HG03039 (cell line): ENCODE measurements at regions not wholly inside any gene's neighbourhood (a gene's known extent, or its start where the extent isn't known, plus 50 kb on each side); places are given as distances from the start of the nearest gene placed in this dataset.

Source experiments
- ATAC-seq: cut with Tn5 transposase; IDR thresholded peaks from one replicate; pipeline ENCODE4 v1.9.1; 2021; ENCODE audit warnings: mild to moderate bottlenecking, moderate library complexity; ENCODE audit not compliant: unreplicated experiment

DNA sequence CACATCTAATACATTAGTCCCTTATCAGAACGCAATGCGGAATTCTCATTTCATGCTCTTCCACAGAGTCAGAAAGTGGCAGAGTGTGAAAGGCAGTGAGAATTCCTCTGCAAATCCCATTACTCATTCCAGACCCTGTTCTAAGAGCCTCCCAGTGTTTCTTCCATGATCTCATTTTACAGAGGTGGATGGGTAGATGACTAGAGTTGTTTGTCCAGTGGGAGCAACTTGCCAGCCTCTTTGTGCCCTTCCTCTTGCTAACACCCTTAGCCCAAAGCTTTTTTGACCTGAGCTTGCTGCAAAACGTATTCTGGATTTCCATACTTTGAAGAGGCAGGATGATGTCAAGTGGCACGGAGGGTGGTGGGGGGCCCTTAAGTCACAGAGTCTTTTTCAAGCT, 467.7 kb upstream of the RGPD4 start:
- ATAC-seq = no peak

DNA sequence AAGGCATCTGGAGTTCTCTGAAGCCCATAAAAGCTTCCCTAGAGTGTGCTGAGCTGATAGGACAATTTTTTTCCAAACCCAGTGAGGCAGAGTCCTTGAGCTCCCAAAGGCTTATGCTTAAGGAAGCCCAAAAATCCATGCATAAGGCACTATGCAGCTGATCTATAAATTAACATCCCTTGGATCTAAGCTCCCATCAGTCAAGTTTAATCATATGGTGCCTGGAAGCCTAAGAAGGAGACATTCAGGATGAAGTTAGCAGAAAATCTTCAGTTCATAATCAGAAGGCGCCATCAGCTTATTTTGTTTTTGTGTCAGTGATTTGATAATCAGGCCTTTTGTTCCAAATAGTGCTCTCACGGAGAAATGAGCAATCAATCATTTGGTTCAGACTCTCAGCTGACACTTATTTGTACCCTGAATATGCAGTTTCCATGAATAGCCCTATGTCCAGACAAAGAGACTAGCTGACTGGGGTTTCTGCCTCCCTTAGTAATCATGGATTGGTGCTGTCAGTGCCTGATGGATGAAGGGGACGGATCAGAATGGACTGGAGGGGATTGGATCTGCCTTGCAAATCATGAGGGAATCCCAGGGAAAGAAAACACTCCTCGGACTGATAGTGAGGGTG, 464.8 kb upstream of the RGPD4 start:
- no peak for ATAC-seq

GRCh38 chr2:107362993-107363392, 463.7 kb upstream of the RGPD4 start:
- ATAC-seq = no peak

GRCh38 chr2:107363806-107364205, 462.9 kb upstream of the RGPD4 start:
- no peak for ATAC-seq

GRCh38 chr2:107364361-107364950, 462.2 kb upstream of the RGPD4 start:
- no peak for ATAC-seq

- ATAC-seq = no peak
Observed at GRCh38 chr2:107374249-107374648, 452.4 kb upstream of the RGPD4 start.

DNA sequence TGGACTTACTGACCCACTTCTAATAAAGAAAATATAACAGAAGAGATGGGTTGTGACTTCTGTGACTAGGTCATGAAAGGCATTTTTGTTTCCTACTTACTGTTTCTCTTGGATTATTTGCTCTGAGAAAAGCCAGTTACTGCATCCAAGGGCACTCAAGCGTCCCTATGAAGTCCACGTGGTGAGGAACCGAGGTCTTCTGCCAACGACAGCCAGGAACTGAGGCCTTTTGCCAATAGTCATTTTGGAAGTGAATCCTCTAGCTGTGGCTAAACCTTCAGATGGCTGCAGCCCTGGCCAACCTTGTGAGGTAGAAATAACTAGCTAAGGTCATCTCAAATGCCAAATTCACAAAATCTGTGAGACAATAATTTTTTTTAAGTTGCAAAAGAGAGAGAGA, 449.8 kb upstream of the RGPD4 start:
- ATAC-seq = no peak

DNA sequence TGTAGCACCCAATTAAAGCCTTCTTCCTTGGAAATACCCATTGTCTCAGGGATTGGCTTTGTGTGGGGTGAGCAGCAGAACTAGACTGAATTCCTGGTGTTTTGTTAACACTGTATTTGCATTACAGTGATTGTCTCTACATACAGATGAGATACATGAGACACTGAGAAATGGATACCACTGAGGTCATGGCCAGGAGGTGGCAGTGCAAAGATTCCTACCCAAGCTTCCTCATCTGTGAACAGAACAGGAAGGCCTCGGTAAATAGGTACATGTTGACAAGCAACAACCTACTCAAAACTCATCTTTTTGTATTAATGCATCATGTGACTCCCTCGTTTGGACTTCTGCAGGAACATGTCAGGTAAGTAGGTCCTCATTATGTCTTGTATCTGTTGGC, 445.8 kb upstream of the RGPD4 start:
- no peak for ATAC-seq

DNA sequence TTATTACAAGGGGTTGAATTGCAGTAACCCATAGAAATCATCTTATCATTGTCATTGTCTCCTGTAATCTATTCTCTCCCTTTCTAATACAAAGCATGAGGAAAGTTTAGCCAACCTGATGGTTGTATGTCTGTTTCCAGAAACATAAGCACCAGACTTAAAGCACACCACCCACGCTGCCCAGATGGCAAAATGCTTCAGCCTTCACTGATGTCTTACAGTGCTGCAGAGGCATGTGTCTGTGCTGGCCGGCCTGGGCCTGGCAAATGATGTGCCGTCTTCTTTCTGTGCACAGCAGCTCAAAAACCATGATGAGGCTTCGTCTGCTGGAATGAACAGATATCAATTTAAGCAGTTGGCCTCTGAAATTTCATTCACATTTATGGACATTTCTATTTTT, 443.0 kb upstream of the RGPD4 start:
- no peak for ATAC-seq

- no peak for ATAC-seq
Observed at GRCh38 chr2:107384422-107384821, 442.3 kb upstream of the RGPD4 start.

DNA sequence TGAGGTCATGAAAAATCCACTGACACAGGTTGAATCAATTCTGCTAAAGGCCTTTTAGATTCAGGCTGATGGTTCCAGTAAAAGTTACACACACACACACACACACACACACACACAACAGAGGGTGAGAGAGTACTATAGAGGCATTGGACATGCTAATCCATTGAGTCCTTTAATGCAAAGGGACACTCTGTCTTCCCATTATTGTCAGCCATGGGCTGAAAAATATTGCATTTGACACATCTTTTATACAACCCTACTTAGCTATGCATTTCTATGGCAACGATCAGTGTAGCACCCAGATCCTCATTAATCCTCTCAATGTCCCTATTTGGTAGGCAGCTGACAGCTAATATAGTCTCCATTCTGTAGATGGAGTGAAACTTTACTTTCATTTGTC, 440.8 kb upstream of the RGPD4 start:
- no peak for ATAC-seq

GRCh38 chr2:107392241-107392704, 434.4 kb upstream of the RGPD4 start:
- no peak for ATAC-seq

DNA sequence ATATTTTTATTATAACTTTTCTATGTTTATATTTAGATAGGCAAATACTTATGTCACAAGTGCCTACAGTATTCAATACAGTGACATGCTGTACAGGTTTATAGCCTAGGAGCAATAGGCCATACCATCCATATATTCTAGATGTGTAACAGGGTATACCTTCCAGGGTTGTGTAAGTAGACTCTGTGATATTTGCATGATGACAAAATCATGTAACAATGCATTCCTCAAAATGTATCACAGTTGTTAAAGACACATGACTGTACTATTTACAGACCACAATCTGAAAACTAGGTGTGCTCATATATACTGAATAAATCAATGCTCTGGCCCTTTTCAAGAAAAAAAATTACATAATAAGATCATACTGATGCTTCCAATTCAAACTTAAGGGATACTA, 433.2 kb upstream of the RGPD4 start:
- no peak for ATAC-seq

DNA sequence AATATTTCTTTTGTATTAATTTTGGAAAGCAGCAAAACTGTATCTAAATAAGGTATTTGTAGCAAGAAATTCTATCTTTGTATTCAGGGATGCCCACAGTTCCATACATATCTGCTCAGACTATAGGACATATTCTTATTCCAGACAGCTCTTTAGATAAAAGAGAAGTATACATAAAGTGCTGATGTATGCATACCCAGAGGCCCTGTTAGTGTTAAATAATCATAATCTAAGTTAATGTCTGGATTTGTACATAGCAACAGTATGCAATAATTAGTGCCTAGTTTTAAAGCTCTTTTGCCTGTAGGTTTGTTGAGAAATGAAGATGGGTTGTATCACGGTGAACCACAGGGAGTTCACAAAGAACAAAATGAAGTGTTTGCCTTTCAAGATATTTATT, 428.0 kb upstream of the RGPD4 start:
- ATAC-seq = no peak

GRCh38 chr2:107402330-107402729, 424.4 kb upstream of the RGPD4 start:
- ATAC-seq = no peak

DNA sequence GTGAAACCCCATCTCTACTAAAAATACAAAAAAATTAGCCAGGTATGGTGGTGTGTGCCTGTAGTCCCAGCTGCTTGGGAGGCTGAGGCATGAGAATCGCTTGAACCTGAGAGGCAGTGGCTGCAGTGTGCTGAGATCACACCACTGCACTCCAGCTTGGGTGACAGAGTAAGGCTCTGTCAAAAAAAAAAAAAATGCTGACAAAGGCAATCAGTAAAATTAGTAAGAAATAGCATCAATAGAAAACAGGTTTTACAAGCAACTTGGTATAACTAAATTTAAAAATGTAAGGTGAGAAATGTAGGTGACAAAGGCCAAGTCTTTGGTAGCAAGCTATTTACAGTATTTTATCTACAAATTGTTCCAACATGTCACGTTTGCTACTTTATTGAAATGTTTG, 421.4 kb upstream of the RGPD4 start:
- no peak for ATAC-seq

- ATAC-seq = no peak
Observed at GRCh38 chr2:107407017-107407416, 419.7 kb upstream of the RGPD4 start.

DNA sequence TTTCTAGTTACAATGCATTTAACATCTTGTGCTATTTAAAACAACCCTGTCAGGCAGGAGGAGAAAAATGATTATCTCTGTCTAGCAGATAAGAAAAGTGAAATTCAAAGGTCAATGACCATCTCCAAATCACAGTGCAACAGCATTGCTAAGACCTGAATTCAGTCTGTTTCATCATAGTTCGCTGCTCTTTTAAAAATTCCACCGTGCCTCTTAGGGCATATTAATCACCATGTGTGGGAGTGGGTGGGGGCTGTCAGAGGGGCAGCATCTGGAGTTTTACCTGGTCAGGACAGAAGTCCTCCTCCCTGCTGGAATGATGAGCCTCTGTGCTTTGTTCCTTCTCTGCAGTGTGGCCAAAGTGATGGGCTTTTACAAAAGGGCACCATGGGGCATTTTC, 418.7 kb upstream of the RGPD4 start:
- no peak for ATAC-seq

- no peak for ATAC-seq
Observed at GRCh38 chr2:107411267-107411666, 415.4 kb upstream of the RGPD4 start.

GRCh38 chr2:107412209-107412904, 414.3 kb upstream of the RGPD4 start:
- ATAC-seq = no peak

- no peak for ATAC-seq
Observed at GRCh38 chr2:107412981-107413380, 413.7 kb upstream of the RGPD4 start.

DNA sequence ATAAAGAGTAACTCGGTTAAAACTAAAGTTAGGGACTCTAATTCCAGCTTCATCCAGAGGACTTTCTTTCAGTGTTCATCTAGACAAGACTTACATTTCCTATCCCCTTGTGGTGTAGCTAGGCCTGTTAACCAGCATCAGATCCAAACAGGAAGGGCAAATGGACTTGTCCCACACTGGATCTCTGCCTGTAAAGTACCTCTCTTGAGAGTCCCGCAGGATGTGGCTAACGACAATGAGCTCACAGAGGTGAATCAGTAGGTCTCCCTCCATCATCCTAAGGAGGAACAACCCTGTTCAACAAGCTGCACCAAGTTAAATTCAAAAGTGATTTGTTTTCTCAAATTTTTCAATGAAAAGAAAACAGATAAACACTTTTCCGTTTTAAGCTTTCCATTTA, 412.3 kb upstream of the RGPD4 start:
- no peak for ATAC-seq
